ENCODE measurements at regions not wholly inside any gene's neighbourhood (a gene's known extent, or its start where the extent isn't known, plus 50 kb on each side); places are given as distances from the start of the nearest gene placed in this dataset.

DNA sequence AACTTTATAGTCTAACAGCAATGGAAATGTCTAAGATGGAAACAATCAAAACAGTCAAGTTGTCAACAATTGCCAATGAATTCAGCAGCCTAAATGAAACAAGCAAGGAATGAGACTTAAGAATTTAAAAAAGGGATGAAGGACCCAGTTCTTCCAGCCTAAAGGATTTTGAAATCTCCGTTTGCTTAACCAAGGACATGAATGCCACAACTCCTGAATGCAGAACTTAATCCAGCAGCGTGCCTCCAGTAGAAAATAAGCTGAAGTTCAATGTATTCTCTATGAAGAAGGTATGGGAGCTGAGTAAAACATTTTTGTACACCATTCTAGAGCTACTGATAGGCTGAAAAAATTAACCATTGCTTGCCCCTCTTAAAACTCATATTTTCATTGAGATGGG is 411.3 kb downstream of the ARHGEF28 start:
- DNase-seq = no peak

GRCh38 chr5:74035521-74035937 is 409.5 kb downstream of the ARHGEF28 start:
- no peak for DNase-seq

DNA sequence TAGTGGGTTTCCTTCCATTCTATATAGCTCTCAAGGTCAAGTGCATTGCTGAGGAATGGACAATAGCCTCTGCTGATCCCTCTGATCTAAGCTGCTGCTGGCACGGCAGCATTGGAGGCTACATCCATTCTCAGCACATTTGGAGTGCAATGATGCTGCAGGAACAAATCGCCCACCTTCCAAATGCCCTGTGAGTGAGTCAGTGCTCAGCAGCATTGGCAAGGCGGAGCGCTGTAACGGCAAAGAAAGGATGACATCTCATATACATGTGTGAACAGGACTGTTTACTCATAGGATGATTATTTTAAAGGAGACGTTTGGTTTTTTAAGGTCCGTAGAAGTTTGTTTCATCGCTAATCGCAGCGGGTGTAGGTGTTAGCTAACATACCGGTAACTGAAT is 408.7 kb downstream of the ARHGEF28 start:
- DNase-seq = no peak

DNA sequence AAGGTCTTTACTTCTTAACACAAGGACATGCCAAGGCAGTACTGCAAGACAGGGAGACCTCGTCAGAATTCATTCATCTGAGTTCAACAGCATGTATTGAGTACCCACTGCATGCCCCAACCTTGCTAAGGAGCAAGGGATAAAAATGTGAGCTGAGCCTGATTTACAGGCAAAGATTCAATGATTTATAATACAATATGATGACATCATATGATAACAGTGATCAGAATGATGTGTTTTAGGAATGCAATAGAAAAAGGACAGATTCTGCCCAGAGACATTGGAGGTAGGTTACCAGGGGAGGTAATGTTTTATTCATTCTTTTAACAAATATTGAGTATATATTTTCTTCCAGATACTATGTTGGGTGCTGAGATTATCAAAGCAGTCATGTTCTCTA is 406.6 kb downstream of the ARHGEF28 start:
- DNase-seq = no peak

GRCh38 chr5:74031536-74031935 is 405.5 kb downstream of the ARHGEF28 start:
- DNase-seq = no peak

DNA sequence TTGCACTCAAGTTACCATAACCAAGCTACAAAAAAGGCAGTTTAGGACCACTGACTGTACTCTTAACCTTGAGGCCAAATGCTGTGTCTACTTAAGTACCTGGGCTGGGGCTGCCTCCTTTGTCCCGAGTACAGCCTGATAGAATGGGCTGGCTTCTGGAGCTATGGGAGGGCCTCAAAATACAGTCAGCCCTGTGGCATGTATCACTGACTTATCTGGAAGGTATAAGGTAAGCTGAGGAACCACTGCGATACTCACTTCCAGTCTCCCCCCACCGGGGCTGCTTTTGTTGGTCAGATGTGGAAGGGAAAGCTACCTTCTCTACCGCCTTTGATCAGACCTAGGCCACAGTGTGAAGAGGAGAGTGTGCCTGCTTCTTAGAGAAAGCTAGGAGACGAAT is 404.8 kb downstream of the ARHGEF28 start:
- no peak for DNase-seq

DNA sequence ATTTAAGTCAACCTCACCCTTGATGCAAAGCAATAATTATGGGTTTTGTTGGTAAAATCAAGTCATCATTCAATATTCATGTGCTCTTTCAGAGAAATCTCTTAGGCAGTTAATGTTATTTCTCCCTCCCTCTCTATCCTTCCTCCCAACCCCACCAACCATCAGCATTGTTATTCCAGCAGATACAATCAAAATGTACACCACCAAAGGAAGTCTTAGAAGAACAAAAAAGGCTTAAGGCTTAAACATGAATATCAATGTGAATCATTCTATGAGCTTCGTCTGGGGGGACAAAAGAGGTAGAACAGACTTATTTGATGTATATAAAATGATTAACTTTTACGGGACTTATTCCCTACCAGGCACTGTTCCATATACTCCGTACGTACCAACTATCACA is 404.4 kb downstream of the ARHGEF28 start:
- DNase-seq = no peak

- no peak for DNase-seq
These were observed 403.0 kb downstream of the ARHGEF28 start for GRCh38 chr5:74028976-74029375.

GRCh38 chr5:74028406-74028805 is 402.4 kb downstream of the ARHGEF28 start:
- no peak for DNase-seq

DNA sequence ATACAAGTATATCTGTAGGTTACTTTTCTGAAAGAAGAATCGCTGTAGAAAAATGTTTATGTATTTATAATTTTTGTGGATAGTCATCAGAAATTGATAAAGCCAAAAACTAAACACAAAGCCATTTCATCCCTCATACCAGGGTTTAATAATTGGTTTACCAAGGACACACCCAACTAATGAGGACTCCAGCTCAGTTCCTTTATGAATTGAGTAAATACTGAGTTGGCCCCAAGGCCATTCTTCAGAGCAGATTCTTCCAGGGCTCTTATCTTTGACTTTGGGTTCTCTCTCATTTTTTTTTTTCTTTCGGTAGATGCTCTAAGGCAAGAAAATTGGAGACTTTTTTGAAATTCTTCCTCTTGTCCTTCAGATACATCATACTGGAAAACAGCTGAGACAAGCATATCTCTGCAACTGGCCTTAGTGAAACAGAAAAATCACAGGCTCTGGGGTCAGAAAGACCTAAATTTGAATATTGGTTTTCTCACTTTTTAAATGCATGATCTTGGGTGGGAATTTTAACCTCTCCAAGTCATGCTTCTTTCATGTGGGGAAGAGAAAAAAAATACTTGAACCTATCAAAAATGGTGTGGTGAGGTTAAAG is 401.8 kb downstream of the ARHGEF28 start:
- DNase-seq = no peak

DNA sequence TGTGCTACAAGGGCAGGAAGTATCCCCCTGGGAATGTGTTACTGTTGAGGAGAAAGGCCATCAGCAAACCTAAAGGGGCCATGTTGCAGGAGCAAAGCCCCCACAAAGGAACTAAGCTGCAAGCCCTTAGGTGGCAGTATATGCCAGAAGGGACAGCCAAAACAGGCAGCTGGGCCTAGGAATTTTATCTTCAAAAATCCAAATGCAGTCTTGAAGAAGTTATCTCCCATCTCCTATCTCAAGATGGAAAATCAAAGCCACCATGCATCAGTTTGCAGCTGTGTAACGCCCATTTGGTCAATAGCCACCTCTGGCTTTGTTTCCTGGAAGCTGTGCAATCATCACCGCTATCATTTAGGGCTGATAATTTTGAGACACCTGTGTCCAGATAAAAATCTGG is 400.3 kb downstream of the ARHGEF28 start:
- no peak for DNase-seq

- DNase-seq = no peak
These were observed 395.1 kb downstream of the ARHGEF28 start for GRCh38 chr5:74021126-74021525.

DNA sequence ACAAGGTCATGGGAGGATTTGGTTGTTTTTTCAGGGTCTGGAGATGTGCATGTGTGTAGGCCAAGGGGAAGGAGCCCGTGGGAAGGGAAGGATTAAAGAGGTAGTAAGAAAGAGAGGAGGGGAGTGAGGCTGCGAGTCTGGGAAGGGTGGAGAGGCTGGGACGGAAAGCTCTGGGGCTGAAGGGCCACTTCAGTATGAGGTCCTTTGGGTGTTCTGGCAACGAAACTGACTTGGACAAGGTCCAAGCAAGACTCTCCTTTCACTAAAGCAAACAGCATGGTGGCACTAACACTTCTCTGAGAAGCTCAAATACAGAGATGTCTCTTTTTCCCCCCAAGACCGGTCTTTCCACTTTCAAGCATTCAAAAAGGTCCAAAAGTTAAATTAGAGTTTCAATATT is 394.5 kb downstream of the ARHGEF28 start:
- DNase-seq = no peak

DNA sequence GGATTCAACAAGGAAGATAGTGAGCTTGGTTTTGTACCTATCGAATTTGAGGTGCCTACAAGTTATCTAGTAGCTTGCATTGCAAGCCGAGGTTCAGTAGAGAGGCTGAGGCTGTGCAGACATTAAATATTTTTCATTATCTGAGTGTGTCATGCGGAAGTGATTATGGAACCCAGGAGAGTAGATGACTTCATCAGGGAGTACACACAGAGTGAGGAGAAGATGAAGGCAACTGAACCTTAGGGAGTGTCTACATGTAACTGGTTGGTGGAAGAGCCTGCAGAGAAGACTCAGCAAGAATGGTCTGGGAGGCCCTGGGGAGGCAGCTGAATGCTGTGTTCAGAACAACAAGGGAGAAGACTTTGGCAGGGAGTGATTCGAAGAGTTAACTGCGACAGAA is 393.9 kb downstream of the ARHGEF28 start:
- no peak for DNase-seq

GRCh38 chr5:74017786-74018211 is 391.8 kb downstream of the ARHGEF28 start:
- no peak for DNase-seq

GRCh38 chr5:74017112-74017511 is 391.1 kb downstream of the ARHGEF28 start:
- no peak for DNase-seq

GRCh38 chr5:74016373-74016772 is 390.4 kb downstream of the ARHGEF28 start:
- DNase-seq = no peak

DNA sequence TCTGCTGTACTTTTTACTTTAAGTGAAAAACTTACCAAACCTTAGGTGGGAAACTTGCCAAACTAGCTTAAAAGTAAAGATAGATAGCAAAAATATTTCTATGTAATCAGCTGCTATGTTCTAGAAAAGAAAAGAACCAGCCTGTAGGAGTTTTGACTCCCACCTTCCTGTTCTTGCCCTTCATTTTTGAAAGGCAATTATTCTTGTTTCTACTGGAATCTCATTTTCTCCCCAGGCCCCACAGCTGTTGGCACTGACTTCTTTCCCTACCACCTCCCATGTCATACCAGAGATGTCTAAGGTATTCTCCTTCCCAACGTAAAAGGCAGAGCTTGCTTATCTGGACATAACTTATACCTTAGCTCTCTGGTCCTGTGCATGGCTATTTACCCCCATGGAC is 389.7 kb downstream of the ARHGEF28 start:
- no peak for DNase-seq

DNA sequence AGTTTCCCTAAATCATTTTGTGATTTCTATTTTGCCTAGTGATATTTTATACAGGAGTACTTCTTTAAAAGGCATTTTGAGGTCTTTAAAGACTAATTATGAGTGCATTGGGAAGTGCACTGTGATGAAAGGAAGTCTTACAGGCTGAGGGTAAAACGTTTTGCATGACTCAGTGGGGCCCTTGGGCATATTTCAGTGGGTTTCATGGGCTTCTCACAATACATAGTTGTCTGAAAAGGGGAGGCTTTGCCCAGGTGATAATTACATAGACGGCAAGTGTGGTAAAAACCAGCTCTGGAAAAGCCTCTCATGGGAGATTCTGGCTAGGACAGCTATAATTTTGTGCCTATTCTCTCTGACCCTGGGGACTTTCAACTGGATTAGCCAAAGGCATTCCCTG is 387.2 kb downstream of the ARHGEF28 start:
- no peak for DNase-seq

DNA sequence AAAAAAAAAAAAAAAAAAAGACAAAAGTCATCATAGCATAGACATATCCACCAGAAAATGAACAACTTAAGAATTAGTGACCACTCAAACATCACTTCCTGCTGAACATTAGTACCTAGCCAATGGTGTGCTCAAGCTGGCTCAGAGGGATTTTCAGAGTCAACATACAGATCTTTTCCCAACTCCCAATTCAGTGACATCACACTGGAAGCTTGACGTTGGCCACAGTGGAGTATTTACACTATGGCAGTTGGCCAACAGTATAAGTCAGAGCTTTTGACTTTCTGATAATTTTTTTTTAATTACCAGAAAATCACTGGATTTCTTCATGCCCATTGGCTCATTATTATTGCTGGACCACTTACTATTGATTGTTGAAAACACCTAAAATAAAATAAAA is 383.5 kb downstream of the ARHGEF28 start:
- no peak for DNase-seq

GRCh38 chr5:74007193-74007592 is 381.2 kb downstream of the ARHGEF28 start:
- DNase-seq = no peak

DNA sequence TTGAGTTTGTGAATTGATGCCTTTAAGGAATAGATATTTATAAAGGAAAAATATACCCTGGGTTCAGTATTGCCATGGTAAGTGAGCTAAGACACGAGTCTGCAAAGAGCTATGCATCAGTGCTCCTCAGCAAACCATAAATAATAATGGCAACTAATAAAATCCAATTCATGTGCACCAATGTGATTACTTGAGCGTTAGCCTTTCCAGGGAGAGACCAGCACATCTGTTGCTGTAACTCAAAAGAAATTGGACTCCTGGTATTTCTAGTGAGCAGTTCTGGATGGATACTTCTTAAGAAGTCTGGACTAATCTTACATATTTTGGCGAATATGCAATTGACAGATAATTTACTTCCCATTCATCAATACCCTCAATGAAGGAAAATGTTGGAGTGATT is 373.3 kb downstream of the ARHGEF28 start:
- no peak for DNase-seq

DNA sequence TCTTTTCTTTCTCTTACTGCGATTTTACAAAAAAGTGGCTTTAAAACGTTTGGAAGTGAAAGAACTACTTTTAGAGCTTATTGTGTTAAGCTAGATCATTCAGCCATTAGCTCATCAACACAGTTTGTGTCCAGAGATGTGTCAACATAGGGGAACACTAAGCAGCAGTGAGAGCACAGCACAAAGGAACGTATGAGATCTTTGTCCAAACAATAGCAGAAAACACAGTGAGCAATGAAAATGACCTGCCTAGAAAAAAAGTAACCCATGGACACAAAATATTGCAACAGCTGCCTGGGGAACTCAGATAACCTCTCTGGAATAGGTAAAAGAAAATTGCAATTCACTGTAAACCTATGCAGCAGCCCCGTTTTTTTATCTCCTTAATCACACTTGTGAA is 372.5 kb downstream of the ARHGEF28 start:
- no peak for DNase-seq

GRCh38 chr5:73997960-73998359 is 372.0 kb downstream of the ARHGEF28 start:
- no peak for DNase-seq

DNA sequence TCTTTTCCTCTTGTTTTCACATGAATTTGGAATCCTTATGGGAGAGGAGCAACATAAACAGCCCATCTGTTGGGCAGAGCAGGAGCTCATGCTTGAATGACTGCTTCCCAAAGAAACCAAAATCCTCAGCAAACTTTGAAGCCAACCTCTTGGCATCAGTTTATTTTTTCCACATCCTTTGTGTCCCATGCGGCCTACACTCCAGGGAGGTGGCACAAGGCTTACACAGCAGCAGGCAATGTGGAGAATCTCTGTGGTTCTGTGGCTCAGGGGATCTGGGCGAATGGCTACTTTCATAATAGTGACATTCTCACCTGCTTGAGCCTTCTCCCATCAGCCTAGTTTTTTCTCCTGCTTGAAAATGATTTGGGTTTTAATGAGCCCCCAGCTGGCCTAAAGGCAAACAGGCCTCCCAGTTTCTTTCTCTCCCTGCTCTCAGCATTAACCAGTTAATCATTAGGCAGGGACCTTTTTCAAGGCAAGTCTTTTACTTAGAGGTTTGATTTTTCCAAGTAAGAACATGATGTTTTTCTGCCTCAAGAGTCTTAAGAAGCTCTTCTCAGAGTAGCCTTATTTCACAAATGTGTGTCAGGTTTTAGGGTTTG is 370.3 kb downstream of the ARHGEF28 start:
- DNase-seq = no peak

All from activated CD8-positive, alpha-beta memory T cell treated with anti-CD3 and anti-CD28 coated beads for 24 hours (primary cell).